Progenitor cell of endocrine pancreas (in vitro differentiated cells): ENCODE measurements at regions not wholly inside any gene's neighbourhood (a gene's known extent, or its start where the extent isn't known, plus 50 kb on each side); places are given as distances from the start of the nearest gene placed in this dataset.

Source experiments
- DNase-seq: peaks from one replicate; pipeline ENCODE4 v3.0.0; 2021; ENCODE audit warnings: low spot score; ENCODE audit not compliant: unreplicated experiment
- H3K27ac Mint-ChIP-seq: 2 replicates; pipeline ENCODE4 v1.8.0; 2021; ENCODE audit warnings: mild to moderate bottlenecking, moderate library complexity, mixed read lengths
- H3K27me3 Mint-ChIP-seq: 2 replicates; pipeline ENCODE4 v1.8.0; 2021; ENCODE audit warnings: mixed read lengths
- H3K36me3 Mint-ChIP-seq: 2 replicates; pipeline ENCODE4 v1.8.0; 2022; ENCODE audit warnings: mixed read lengths; ENCODE audit not compliant: insufficient read depth
- H3K4me1 Mint-ChIP-seq: 2 replicates; pipeline ENCODE4 v1.8.0; 2021; ENCODE audit warnings: low read depth, mixed read lengths
- H3K4me3 Mint-ChIP-seq: 2 replicates; pipeline ENCODE4 v1.8.0; 2021; ENCODE audit warnings: low read depth, mild to moderate bottlenecking, moderate library complexity, mixed read lengths
- H3K9me3 Mint-ChIP-seq: 2 replicates; pipeline ENCODE4 v1.8.0; 2021; ENCODE audit warnings: low read depth, mixed read lengths
- TF ChIP-seq, protein P1 (sequence below): fragments of 200-600 bp; sonication (generic); IDR thresholded peaks from one replicate; pipeline ENCODE4 v1.5.0; 2021; ENCODE audit warnings: antibody characterized with exemption, mild to moderate bottlenecking; ENCODE audit not compliant: unreplicated experiment

DNA sequence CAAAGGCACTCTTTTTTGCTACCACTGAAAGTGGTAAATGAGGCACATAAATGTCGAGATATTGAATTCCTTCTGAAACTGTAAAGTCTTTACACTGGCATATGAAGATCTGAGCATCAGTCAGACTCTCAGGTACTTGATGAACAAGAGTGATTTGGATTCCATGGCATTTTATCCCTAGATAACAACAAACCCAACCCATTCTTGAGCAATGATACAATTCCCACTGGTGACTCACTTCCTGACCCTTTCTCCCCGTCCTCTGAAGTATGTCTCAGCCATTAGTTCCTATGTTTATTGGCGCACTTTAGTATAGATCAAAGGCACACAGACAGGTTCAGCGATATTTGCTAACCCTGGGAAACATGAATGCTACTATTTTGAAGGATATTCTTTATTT lies 147.0 kb upstream of the RBFOX1 start:
- no peak overlapping the region for H3K27ac Mint-ChIP-seq
- H3K27me3 Mint-ChIP-seq, result peaks cover 6% of the 10 kb centered on the region
- no peak for DNase-seq
- H3K4me1 Mint-ChIP-seq, result no peaks in the 10 kb centered on the region
- TF ChIP-seq, protein P1, sequence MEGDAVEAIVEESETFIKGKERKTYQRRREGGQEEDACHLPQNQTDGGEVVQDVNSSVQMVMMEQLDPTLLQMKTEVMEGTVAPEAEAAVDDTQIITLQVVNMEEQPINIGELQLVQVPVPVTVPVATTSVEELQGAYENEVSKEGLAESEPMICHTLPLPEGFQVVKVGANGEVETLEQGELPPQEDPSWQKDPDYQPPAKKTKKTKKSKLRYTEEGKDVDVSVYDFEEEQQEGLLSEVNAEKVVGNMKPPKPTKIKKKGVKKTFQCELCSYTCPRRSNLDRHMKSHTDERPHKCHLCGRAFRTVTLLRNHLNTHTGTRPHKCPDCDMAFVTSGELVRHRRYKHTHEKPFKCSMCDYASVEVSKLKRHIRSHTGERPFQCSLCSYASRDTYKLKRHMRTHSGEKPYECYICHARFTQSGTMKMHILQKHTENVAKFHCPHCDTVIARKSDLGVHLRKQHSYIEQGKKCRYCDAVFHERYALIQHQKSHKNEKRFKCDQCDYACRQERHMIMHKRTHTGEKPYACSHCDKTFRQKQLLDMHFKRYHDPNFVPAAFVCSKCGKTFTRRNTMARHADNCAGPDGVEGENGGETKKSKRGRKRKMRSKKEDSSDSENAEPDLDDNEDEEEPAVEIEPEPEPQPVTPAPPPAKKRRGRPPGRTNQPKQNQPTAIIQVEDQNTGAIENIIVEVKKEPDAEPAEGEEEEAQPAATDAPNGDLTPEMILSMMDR, result no peak
- H3K4me3 Mint-ChIP-seq, result no peak overlapping the region
- H3K36me3 Mint-ChIP-seq, result no peaks in the 10 kb centered on the region
- no peaks in the 10 kb centered on the region for H3K9me3 Mint-ChIP-seq

DNA sequence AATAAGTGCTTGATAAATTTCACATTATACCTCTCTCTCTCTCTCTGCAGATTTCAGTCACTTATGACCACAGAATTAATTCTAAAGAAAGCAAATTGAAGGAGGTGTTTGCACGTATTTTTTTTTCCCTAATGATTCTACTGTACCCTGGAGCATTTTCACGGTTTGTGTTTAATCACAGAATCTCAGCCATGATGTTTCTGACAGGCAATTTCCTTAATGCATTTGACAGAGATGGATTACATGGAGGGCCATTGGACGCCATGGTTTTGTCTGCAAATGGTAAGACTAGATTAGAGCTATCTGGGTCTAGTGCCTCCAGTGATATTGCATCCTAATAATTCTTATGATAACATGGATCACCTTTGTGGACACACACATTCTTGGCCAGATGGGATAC lies 147.5 kb upstream of the RBFOX1 start:
- H3K27me3 Mint-ChIP-seq, result peaks cover 6% of the 10 kb centered on the region
- no peaks in the 10 kb centered on the region for H3K4me1 Mint-ChIP-seq
- H3K36me3 Mint-ChIP-seq, result no peaks in the 10 kb centered on the region
- DNase-seq, result no peak
- no peak overlapping the region for H3K27ac Mint-ChIP-seq
- no peak overlapping the region for H3K4me3 Mint-ChIP-seq
- TF ChIP-seq, protein P1, result no peak
- H3K9me3 Mint-ChIP-seq, result no peaks in the 10 kb centered on the region

DNA sequence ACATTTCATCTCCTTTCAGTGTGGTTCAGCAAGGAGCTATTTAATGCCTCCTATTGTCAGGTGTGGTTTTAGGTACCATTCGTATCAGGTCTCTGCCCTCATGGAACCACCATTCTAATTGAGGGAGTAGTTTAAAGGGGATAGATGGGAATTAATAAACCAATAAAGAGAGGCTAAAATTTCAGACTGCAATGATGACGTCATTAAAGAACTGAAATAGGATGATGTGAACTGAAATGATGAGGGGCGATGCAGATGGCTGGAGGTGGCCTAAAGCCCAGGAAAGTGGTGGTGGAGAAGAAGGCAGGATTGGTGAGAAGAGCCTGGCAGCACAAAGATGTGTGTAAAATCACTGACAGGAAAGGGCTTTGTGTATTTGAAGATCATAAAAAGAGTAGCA lies 148.9 kb upstream of the RBFOX1 start:
- H3K36me3 Mint-ChIP-seq, result no peaks in the 10 kb centered on the region

GRCh38 chr16:7182510-7183109 lies 150.0 kb upstream of the RBFOX1 start:
- Mint-ChIP-seq H3K36me3 (no peaks in the 10 kb centered on the region), H3K27me3 (peaks cover 7% of the 10 kb centered on the region), H3K27ac (no peak overlapping the region), H3K9me3 (no peaks in the 10 kb centered on the region), H3K4me1 (no peaks in the 10 kb centered on the region), H3K4me3 (no peak overlapping the region)
- TF ChIP-seq, protein P1, result no peak
- peak; percentile 34 for DNase-seq

More for the DNA sequence above, 148.9 kb upstream of the RBFOX1 start:
- no peak for DNase-seq
- Mint-ChIP-seq H3K27me3 (peaks cover 8% of the 10 kb centered on the region), H3K9me3 (no peaks in the 10 kb centered on the region), H3K4me3 (no peak overlapping the region), H3K27ac (no peak overlapping the region), H3K4me1 (no peaks in the 10 kb centered on the region)
- TF ChIP-seq, protein P1, result no peak

GRCh38 chr16:7177875-7178274 lies 154.8 kb upstream of the RBFOX1 start:
- Mint-ChIP-seq H3K9me3 (no peaks in the 10 kb centered on the region), H3K4me1 (no peaks in the 10 kb centered on the region), H3K27ac (no peak overlapping the region), H3K36me3 (no peaks in the 10 kb centered on the region), H3K27me3 (peaks cover 3% of the 10 kb centered on the region), H3K4me3 (no peak overlapping the region)
- DNase-seq, result no peak
- TF ChIP-seq, protein P1, result no peak
